IMR-90 (cell line): ENCODE measurements at regions not wholly inside any gene's neighbourhood (a gene's known extent, or its start where the extent isn't known, plus 50 kb on each side); places are given as distances from the start of the nearest gene placed in this dataset.

Source experiments
- ATAC-seq: fragments of 200-7000 bp; cut with Tn5 transposase; 2 replicates; pipeline ENCODE4 v1.9.1; 2020; ENCODE audit warnings: low read depth, mild to moderate bottlenecking, moderate library complexity
- BruUV-seq: library from RNA; stranded (reverse); fragments of 400-500 nt; replicated peaks from 2 replicates; lab custom pipeline; 2021; lab: Mats Ljungman, UMichigan
- CTCF ChIA-PET: fragments of 300-600 bp; formaldehyde crosslinking; extraction: SDS; loops from one replicate; lab custom pipeline; 2021; ENCODE audit warnings: antibody characterized with exemption; lab: Yijun Ruan, JAX
- POLR2A ChIA-PET: fragments of 300-600 bp; sonication (Branson Sonifier 250); formaldehyde crosslinking; loops from one replicate; lab custom pipeline; 2022; ENCODE audit warnings: antibody characterized with exemption; ENCODE audit not compliant: unreplicated experiment; lab: Charles Lee
- DNase-seq: peaks from one replicate; pipeline ENCODE4 v3.0.0; 2013
- H2AFZ ChIP-seq: replicated peaks from 2 replicates; pipeline ENCODE3; 2013; ENCODE audit warnings: low read length, mild to moderate bottlenecking; ENCODE audit not compliant: poor library complexity
- H2AK5ac ChIP-seq: 2 replicates; pipeline ENCODE4 v1.6.1; 2013; ENCODE audit warnings: low read depth, low read length, inconsistent platforms
- H2AK9ac ChIP-seq: replicated peaks from 2 replicates; pipeline ENCODE3; 2013; ENCODE audit warnings: mild to moderate bottlenecking, low read depth, low read length, moderate library complexity; ENCODE audit not compliant: poor library complexity
- H2BK120ac ChIP-seq: 2 replicates; pipeline ENCODE4 v1.6.1; 2013; ENCODE audit warnings: low read depth, low read length, inconsistent platforms
- H2BK15ac ChIP-seq: 3 replicates; pipeline ENCODE4 v1.6.1; 2013; ENCODE audit warnings: low read depth, low read length, inconsistent platforms
- H2BK20ac ChIP-seq: 2 replicates; pipeline ENCODE4 v1.6.1; 2013; ENCODE audit warnings: low read depth, mild to moderate bottlenecking, inconsistent platforms, low read length, moderate library complexity
- H2BK5ac ChIP-seq: 2 replicates; pipeline ENCODE4 v1.6.1; 2013; ENCODE audit warnings: mild to moderate bottlenecking, low read depth, low read length, inconsistent platforms; ENCODE audit not compliant: poor library complexity, severe bottlenecking
- H3K14ac ChIP-seq: replicated peaks from 2 replicates; pipeline ENCODE4 v1.6.1; 2013; ENCODE audit warnings: low read depth, low read length, inconsistent platforms
- H3K18ac ChIP-seq: 2 replicates; pipeline ENCODE4 v1.6.1; 2013; ENCODE audit warnings: low read depth, low read length, control low read depth
- H3K23ac ChIP-seq: 2 replicates; pipeline ENCODE4 v1.6.1; 2013; ENCODE audit warnings: low read depth, low read length, inconsistent platforms
- H3K27ac ChIP-seq: 2 replicates; pipeline ENCODE4 v1.5.1; 2013; ENCODE audit warnings: mild to moderate bottlenecking, control low read depth, low read length; ENCODE audit not compliant: insufficient read depth
- H3K27me3 ChIP-seq: 2 replicates; pipeline ENCODE4 v1.6.1; 2013; ENCODE audit warnings: low read length; ENCODE audit not compliant: control insufficient read depth, insufficient read depth
- H3K36me3 ChIP-seq: 2 replicates; pipeline ENCODE4 v1.6.1; 2013; ENCODE audit warnings: low read length, mixed read lengths; ENCODE audit not compliant: control insufficient read depth, insufficient read depth
- H3K4ac ChIP-seq: 2 replicates; pipeline ENCODE4 v1.6.1; 2013; ENCODE audit warnings: low read depth, low read length, inconsistent platforms
- H3K4me1 ChIP-seq: 2 replicates; pipeline ENCODE4 v1.6.1; 2013; ENCODE audit warnings: low read length, mixed read lengths; ENCODE audit not compliant: control insufficient read depth, insufficient read depth
- H3K4me2 ChIP-seq: 2 replicates; pipeline ENCODE4 v1.6.1; 2013; ENCODE audit warnings: low read depth, mild to moderate bottlenecking, control low read depth, low read length, moderate library complexity
- H3K4me3 ChIP-seq: 2 replicates; pipeline ENCODE4 v1.5.1; 2013; ENCODE audit warnings: low read depth, mild to moderate bottlenecking, control low read depth, low read length, moderate library complexity; ENCODE audit not compliant: insufficient read depth
- H3K56ac ChIP-seq: 2 replicates; pipeline ENCODE4 v1.6.1; 2013; ENCODE audit warnings: low read length, inconsistent platforms; ENCODE audit not compliant: insufficient read depth; ENCODE audit errors: extremely low read depth
- H3K79me1 ChIP-seq, 2 experiments: 2 replicates each; pipeline ENCODE4 v1.6.1; 2013; ENCODE audit warnings: low read length in 2 of 2, inconsistent platforms in 1 of 2, low read depth in 1 of 2
- H3K9ac ChIP-seq: 2 replicates; pipeline ENCODE4 v1.6.1; 2013; ENCODE audit warnings: low read depth, low read length, control low read depth
- H3K9me1 ChIP-seq: 2 replicates; pipeline ENCODE4 v1.6.1; 2013; ENCODE audit warnings: low read length, inconsistent platforms; ENCODE audit not compliant: insufficient read depth
- H3K9me3 ChIP-seq: 2 replicates; pipeline ENCODE4 v1.6.1; 2013; ENCODE audit warnings: low read length; ENCODE audit not compliant: control insufficient read depth, insufficient read depth
- H4K20me1 ChIP-seq: 2 replicates; pipeline ENCODE4 v1.6.1; 2013; ENCODE audit warnings: low read length, inconsistent platforms; ENCODE audit not compliant: insufficient read depth
- H4K5ac ChIP-seq: 2 replicates; pipeline ENCODE4 v1.6.1; 2013; ENCODE audit warnings: mild to moderate bottlenecking, low read depth, low read length, control low read depth
- H4K8ac ChIP-seq, 2 experiments: 2 replicates each; pipeline ENCODE4 v1.6.1; 2013; ENCODE audit warnings: low read depth in 2 of 2, low read length in 2 of 2, control low read depth in 1 of 2, inconsistent platforms in 1 of 2
- H4K91ac ChIP-seq: 2 replicates; pipeline ENCODE4 v1.6.1; 2013; ENCODE audit warnings: low read depth, low read length, inconsistent platforms; ENCODE audit not compliant: insufficient read depth
- CEBPB ChIP-seq: IDR thresholded peaks from 2 replicates; pipeline ENCODE4 v1.6.1; 2012; ENCODE audit warnings: low read depth, low read length, improper control_type of control experiment
- RAD21 ChIP-seq: IDR thresholded peaks from 2 replicates; pipeline ENCODE4 v1.6.1; 2012; ENCODE audit warnings: low read length, improper control_type of control experiment
- WGBS, 2 experiments: methylation state at CpG; one replicate each; pipeline versions ENCODE4 v1.1.5 to v1.1.7; 2013; ENCODE audit warnings: missing lambda C conversion rate in 2 of 2; ENCODE audit not compliant: insufficient read length in 1 of 2; ENCODE audit errors: extremely low coverage in 2 of 2; 5-methylcytosine and 5-hydroxymethylcytosine counted together
- dilution Hi-C: fragments of 300-500 bp; cut with HindIII; formaldehyde crosslinking; loops from one replicate; pipeline ENCODE4 v1.14.3; 2018; ENCODE audit warnings: low sequenced_read_pairs; ENCODE audit not compliant: unreplicated experiment
- in situ Hi-C: fragments of 300-500 bp; cut with MboI; formaldehyde crosslinking; loops from 3 replicates; pipeline ENCODE4 v1.14.3; 2019; ENCODE audit warnings: low sequenced_read_pairs, inconsistent platforms, mixed read lengths
- intact Hi-C: fragments of 100-400 bp; cut with micrococcal nuclease; formaldehyde crosslinking; loops from 2 replicates; pipeline ENCODE4 v1.10.0; 2022

DNA sequence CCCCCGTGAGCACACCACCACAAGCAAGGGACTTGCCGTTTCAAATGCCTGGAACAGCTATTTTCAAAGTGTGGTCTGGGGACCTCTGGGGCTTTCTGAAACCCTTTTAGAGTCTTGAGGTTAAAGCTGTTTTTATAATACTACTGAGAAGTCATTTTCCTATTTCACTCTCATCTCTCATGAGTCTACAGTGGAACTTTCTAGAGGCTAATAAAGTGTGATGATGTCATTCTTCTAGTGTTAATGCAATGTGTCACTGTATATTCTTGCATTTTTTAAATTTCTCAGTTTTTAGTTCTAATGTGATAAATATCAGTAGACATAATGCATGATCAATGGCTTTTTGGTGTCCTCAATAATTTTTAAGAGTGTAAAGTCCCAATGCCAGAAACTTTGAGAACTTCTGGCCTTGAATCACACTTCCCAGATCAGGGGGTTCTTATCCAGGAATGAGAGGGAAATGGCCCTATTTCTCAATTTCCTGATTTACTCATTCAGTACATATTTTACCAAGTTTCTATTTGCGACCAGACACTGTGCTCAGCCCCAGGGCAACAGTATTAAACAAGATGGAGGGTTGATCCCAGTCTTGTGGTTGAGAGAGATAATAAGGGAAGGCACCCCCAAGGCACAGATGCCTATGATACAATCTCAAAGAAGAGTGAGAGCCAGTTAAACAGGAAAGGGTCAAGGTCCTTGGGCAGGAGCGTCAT lies 444.0 kb downstream of the HS3ST3B1 start:
- Histone ChIP-seq H4K20me1 (no peaks in the 10 kb centered on the region), H3K36me3 (no peaks in the 10 kb centered on the region), H2BK5ac (peak overlapping the region; percentile 21), H2BK20ac (peak overlapping the region; percentile 65; the same call in 1 of the 2 replicates), H3K14ac (peak overlapping the region; percentile 68), H3K27me3 (no peaks in the 10 kb centered on the region), H3K79me1 (no peaks in the 10 kb centered on the region), H2AFZ (no peak overlapping the region), H3K4me2 (no peak overlapping the region), H3K27ac (peak overlapping the region; percentile 8), H2BK15ac (peak overlapping the region; percentile 66; the same call in 2 of the 3 replicates), H4K91ac (peak overlapping the region; percentile 57; the same call in 1 of the 2 replicates), H3K18ac (peak overlapping the region; percentile 25; the same call in 1 of the 2 replicates), H3K23ac (no peak overlapping the region), H4K5ac (peak overlapping the region; percentile 61; the same call in 1 of the 2 replicates), H3K4ac (peak overlapping the region; percentile 80), H2AK5ac (peak overlapping the region; percentile 58; the same call in 1 of the 2 replicates), H3K9ac (no peak overlapping the region), H2AK9ac (peak overlapping the region; percentile 11), H3K9me1 (0 out of 2 replicates have a peak, but pooled peaks cover 3% of the 10 kb centered on the region), H3K4me1 (peaks cover 4% of the 10 kb centered on the region; the same call in 1 of the 2 replicates), H2BK120ac (peak overlapping the region; percentile 80), H4K8ac (peak overlapping the region; percentile 73 to 88; a peak in 3 of 4 replicates), H3K56ac (no peak overlapping the region), H3K9me3 (no peaks in the 10 kb centered on the region), H3K4me3 (no peak overlapping the region)
- peak; percentile 54 for ATAC-seq
- 0 out of 2 replicates have a peak, but pooled peaks have one; percentile 15 for TF ChIP-seq CEBPB
- TF ChIP-seq RAD21: no peak
- peak; percentile 46 for DNase-seq
- WGBS, 2 experiments: no CpG with 5 or more reads among the region's 4 CpGs
- ChIA-PET POLR2A (interaction anchor here (0.5 kb wide), 1 partner anchor 443 kb away, joined by 3 read pairs; no protein-coding TSS in a partner anchor), CTCF (no interaction called here)
- dilution Hi-C loops (no loop called here), in situ Hi-C loops (no loop called here), intact Hi-C loops (no loop called here)
- BruUV-seq: no TSS peak
